ENCODE measurements at regions not wholly inside any gene's neighbourhood (a gene's known extent, or its start where the extent isn't known, plus 50 kb on each side); places are given as distances from the start of the nearest gene placed in this dataset.

DNA sequence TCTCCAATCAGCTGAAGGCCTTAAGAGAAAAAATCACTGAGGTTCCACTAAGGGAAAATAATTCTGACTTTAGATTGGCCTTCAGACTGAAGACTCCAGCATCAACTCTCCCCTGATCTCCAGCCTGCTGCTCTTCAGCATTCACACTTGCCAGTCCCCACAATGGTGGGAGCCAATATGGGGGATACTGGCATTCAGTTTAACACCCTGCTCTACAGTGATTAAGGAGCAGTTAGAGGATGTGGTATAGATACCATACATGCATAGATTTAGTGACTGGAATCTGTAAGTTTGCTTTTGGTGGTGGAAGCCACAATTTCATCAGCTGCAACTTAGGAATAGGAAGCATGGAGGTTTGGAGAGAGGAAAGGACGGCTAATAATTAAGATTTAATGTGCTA lies 2017.7 kb upstream of the CDH6 start:
- TF ChIP-seq EZH2phosphoT487 (IDR thresholded peaks at IDR 0.05; ENCODE audit: low read depth), result no peak
- TF ChIP-seq, protein P1, sequence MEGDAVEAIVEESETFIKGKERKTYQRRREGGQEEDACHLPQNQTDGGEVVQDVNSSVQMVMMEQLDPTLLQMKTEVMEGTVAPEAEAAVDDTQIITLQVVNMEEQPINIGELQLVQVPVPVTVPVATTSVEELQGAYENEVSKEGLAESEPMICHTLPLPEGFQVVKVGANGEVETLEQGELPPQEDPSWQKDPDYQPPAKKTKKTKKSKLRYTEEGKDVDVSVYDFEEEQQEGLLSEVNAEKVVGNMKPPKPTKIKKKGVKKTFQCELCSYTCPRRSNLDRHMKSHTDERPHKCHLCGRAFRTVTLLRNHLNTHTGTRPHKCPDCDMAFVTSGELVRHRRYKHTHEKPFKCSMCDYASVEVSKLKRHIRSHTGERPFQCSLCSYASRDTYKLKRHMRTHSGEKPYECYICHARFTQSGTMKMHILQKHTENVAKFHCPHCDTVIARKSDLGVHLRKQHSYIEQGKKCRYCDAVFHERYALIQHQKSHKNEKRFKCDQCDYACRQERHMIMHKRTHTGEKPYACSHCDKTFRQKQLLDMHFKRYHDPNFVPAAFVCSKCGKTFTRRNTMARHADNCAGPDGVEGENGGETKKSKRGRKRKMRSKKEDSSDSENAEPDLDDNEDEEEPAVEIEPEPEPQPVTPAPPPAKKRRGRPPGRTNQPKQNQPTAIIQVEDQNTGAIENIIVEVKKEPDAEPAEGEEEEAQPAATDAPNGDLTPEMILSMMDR (IDR thresholded peaks at IDR 0.05; ENCODE audit: low read depth, low read length), result no peak

Data from OCI-LY3 (cell line).